ENCODE measurements at regions not wholly inside any gene's neighbourhood (a gene's known extent, or its start where the extent isn't known, plus 50 kb on each side); places are given as distances from the start of the nearest gene placed in this dataset.

GRCh38 chr2:83014462-83014861, 1444.6 kb downstream of the SUCLG1 start:
- Histone ChIP-seq H3K4me3 (no peak overlapping the region), H3K27me3 (no peaks in the 10 kb centered on the region), H3K4me1 (no peaks in the 10 kb centered on the region), H3K36me3 (no peaks in the 10 kb centered on the region), H3K9me3 (no peaks in the 10 kb centered on the region), H3K27ac (no peak overlapping the region)
- DNase-seq (ENCODE audit: low spot score in 2 of 2) = no peak
- intact Hi-C loops (cut with DNase I; ENCODE audit: low total_unique reads) = no loop called here
- TF ChIP-seq POLR2A (IDR thresholded peaks at IDR 0.05) = no peak
- no peak for TF ChIP-seq POLR2AphosphoS5 (IDR thresholded peaks at IDR 0.05)
- no peak for TF ChIP-seq CTCF (IDR thresholded peaks at IDR 0.05)

- Histone ChIP-seq H3K4me3 (no peak overlapping the region), H3K9me3 (no peaks in the 10 kb centered on the region), H3K4me1 (no peaks in the 10 kb centered on the region), H3K27ac (no peak overlapping the region), H3K36me3 (no peaks in the 10 kb centered on the region), H3K27me3 (no peaks in the 10 kb centered on the region)
- TF ChIP-seq POLR2AphosphoS5 (IDR thresholded peaks at IDR 0.05) (no peak), POLR2A (IDR thresholded peaks at IDR 0.05) (no peak), CTCF (IDR thresholded peaks at IDR 0.05) (no peak)
- no peak for DNase-seq (ENCODE audit: low spot score in 2 of 2)
- intact Hi-C loops (cut with DNase I; ENCODE audit: low total_unique reads) = no loop called here
Measured at GRCh38 chr2:83006961-83007360, 1452.1 kb downstream of the SUCLG1 start.

GRCh38 chr2:83003555-83003954, 1455.5 kb downstream of the SUCLG1 start:
- intact Hi-C loops (cut with DNase I; ENCODE audit: low total_unique reads) = no loop called here
- Histone ChIP-seq H3K9me3 (no peaks in the 10 kb centered on the region), H3K4me1 (no peaks in the 10 kb centered on the region), H3K36me3 (no peaks in the 10 kb centered on the region), H3K4me3 (no peak overlapping the region), H3K27ac (no peak overlapping the region), H3K27me3 (no peaks in the 10 kb centered on the region)
- DNase-seq (ENCODE audit: low spot score in 2 of 2) = no peak
- TF ChIP-seq POLR2AphosphoS5 (IDR thresholded peaks at IDR 0.05) (no peak), CTCF (IDR thresholded peaks at IDR 0.05) (no peak), POLR2A (IDR thresholded peaks at IDR 0.05) (no peak)

- no peaks in the 10 kb centered on the region for H3K36me3 ChIP-seq
- H3K27ac ChIP-seq = no peak overlapping the region
- intact Hi-C loops (cut with DNase I; ENCODE audit: low total_unique reads) = no loop called here
- no peaks in the 10 kb centered on the region for H3K4me1 ChIP-seq
- DNase-seq (ENCODE audit: low spot score in 2 of 2) = no peak
- no peak overlapping the region for H3K4me3 ChIP-seq
- no peaks in the 10 kb centered on the region for H3K27me3 ChIP-seq
- H3K9me3 ChIP-seq = no peaks in the 10 kb centered on the region
- TF ChIP-seq POLR2A (IDR thresholded peaks at IDR 0.05) (no peak), CTCF (IDR thresholded peaks at IDR 0.05) (no peak), POLR2AphosphoS5 (IDR thresholded peaks at IDR 0.05) (no peak)
Measured at GRCh38 chr2:83002706-83003105, 1456.4 kb downstream of the SUCLG1 start.

GRCh38 chr2:82998781-82999180, 1460.3 kb downstream of the SUCLG1 start:
- H3K27ac ChIP-seq = no peak overlapping the region
- no peak for TF ChIP-seq POLR2AphosphoS5 (IDR thresholded peaks at IDR 0.05)
- TF ChIP-seq CTCF (IDR thresholded peaks at IDR 0.05) = no peak
- no peak for TF ChIP-seq POLR2A (IDR thresholded peaks at IDR 0.05)
- DNase-seq (ENCODE audit: low spot score in 2 of 2) = no peak
- no peak overlapping the region for H3K4me3 ChIP-seq
- H3K36me3 ChIP-seq = no peaks in the 10 kb centered on the region
- no peaks in the 10 kb centered on the region for H3K4me1 ChIP-seq
- intact Hi-C loops (cut with DNase I; ENCODE audit: low total_unique reads) = no loop called here
- no peaks in the 10 kb centered on the region for H3K27me3 ChIP-seq
- no peaks in the 10 kb centered on the region for H3K9me3 ChIP-seq

Data from breast epithelium (tissue), 4 donors.